Hepatocyte (in vitro differentiated cells): ENCODE measurements at regions not wholly inside any gene's neighbourhood (a gene's known extent, or its start where the extent isn't known, plus 50 kb on each side); places are given as distances from the start of the nearest gene placed in this dataset.
"Not testable (repeated sequence)": the region's sequence is repeated elsewhere in the genome, so short reads cannot be mapped to it uniquely, and the experiment has no call there.

ENCODE experiments used
- DNase-seq: peaks from one replicate; pipeline ENCODE4 v3.0.0-alpha.2; 2016; ENCODE audit warnings: low spot score
- H2AFZ ChIP-seq: fragments of 200-600 bp; sonication (generic); 2 replicates; pipeline ENCODE4 v1.6.0; 2016; ENCODE audit warnings: antibody characterized with exemption, mild to moderate bottlenecking
- H3K27ac ChIP-seq: fragments of 200-600 bp; sonication (generic); 2 replicates; pipeline ENCODE4 v1.5.1; 2016; ENCODE audit warnings: mild to moderate bottlenecking
- H3K27me3 ChIP-seq: fragments of 200-600 bp; sonication (generic); 2 replicates; pipeline ENCODE4 v1.6.1; 2016
- H3K36me3 ChIP-seq: fragments of 200-600 bp; sonication (generic); replicated peaks from 2 replicates; pipeline ENCODE4 v1.5.1; 2016; ENCODE audit warnings: low read depth; ENCODE audit not compliant: insufficient read depth
- H3K4me1 ChIP-seq: fragments of 200-600 bp; sonication (generic); 2 replicates; pipeline ENCODE4 v1.5.1; 2016; ENCODE audit warnings: mild to moderate bottlenecking, moderate library complexity; ENCODE audit not compliant: insufficient read depth
- H3K4me2 ChIP-seq: fragments of 200-600 bp; sonication (generic); 2 replicates; pipeline ENCODE4 v1.6.0; 2016
- H3K4me3 ChIP-seq: fragments of 200-600 bp; sonication (generic); 2 replicates; pipeline ENCODE4 v1.5.1; 2016; ENCODE audit warnings: mild to moderate bottlenecking
- H3K79me2 ChIP-seq: fragments of 200-600 bp; sonication (generic); 2 replicates; pipeline ENCODE4 v1.6.0; 2017; ENCODE audit warnings: mild to moderate bottlenecking
- H3K9me2 ChIP-seq: fragments of 200-600 bp; sonication (generic); replicated peaks from 2 replicates; pipeline ENCODE4 v1.6.0; 2017; ENCODE audit warnings: mild to moderate bottlenecking; ENCODE audit not compliant: insufficient read depth
- H3K9me3 ChIP-seq: fragments of 200-600 bp; sonication (generic); 2 replicates; pipeline ENCODE4 v1.5.1; 2016; ENCODE audit warnings: low read depth, mild to moderate bottlenecking
- H4K20me1 ChIP-seq: fragments of 200-600 bp; sonication (generic); 2 replicates; pipeline ENCODE4 v1.6.0; 2016; ENCODE audit warnings: mild to moderate bottlenecking; ENCODE audit not compliant: insufficient read depth, poor library complexity, severe bottlenecking
- CTCF ChIP-seq: fragments of 200-600 bp; sonication (generic); IDR thresholded peaks from 2 replicates; pipeline ENCODE4 v1.5.1; 2016; ENCODE audit warnings: antibody characterized with exemption, mild to moderate bottlenecking; ENCODE audit not compliant: poor library complexity
- EZH2 ChIP-seq: fragments of 200-600 bp; sonication (generic); IDR thresholded peaks from 2 replicates; pipeline ENCODE4 v1.6.1; 2016; ENCODE audit warnings: antibody characterized with exemption, mild to moderate bottlenecking, borderline replicate concordance
- EZH2phosphoT487 ChIP-seq: fragments of 200-600 bp; sonication (generic); IDR thresholded peaks from one replicate; pipeline ENCODE4 v1.6.1; 2018; ENCODE audit warnings: antibody characterized with exemption, mild to moderate bottlenecking, low read depth, moderate library complexity; ENCODE audit not compliant: unreplicated experiment, severe bottlenecking
- WGBS: methylation state at CpG from one replicate; pipeline ENCODE4 v1.1.6; 2016; ENCODE audit warnings: low lambda C conversion rate; ENCODE audit errors: missing lambda C conversion rate; 5-methylcytosine and 5-hydroxymethylcytosine counted together

GRCh38 chr12:31897781-31898503 lies 61.3 kb upstream of the RESF1 start:
- WGBS = 65% methylated on average over 10 of the region's 10 CpGs
- no peak for TF ChIP-seq CTCF
- TF ChIP-seq EZH2 = no peak
- TF ChIP-seq EZH2phosphoT487 = no peak

GRCh38 chr12:31897092-31897491 lies 62.1 kb upstream of the RESF1 start:
- WGBS = 94% methylated on average over 8 of the region's 8 CpGs
- not testable (repeated sequence) for H4K20me1 ChIP-seq, H3K4me2 ChIP-seq, H3K27me3 ChIP-seq, H3K9me3 ChIP-seq, H3K4me1 ChIP-seq, H3K36me3 ChIP-seq, H3K79me2 ChIP-seq, DNase-seq, H3K9me2 ChIP-seq
- Histone ChIP-seq H2AFZ (peak overlapping the region; percentile 25), H3K4me3 (peak overlapping the region; percentile 1), H3K27ac (peak overlapping the region; percentile 69)

More at GRCh38 chr12:31897781-31898503, 61.3 kb upstream of the RESF1 start:
- peaks cover 6% of the 10 kb centered on the region for H3K4me1 ChIP-seq
- no peaks in the 10 kb centered on the region for H4K20me1 ChIP-seq
- H3K27ac ChIP-seq = peak overlapping the region; percentile 69
- no peaks in the 10 kb centered on the region for H3K36me3 ChIP-seq
- DNase-seq = peak; percentile 24
- no peak overlapping the region for H3K4me3 ChIP-seq
- no peak overlapping the region for H3K4me2 ChIP-seq
- no peaks in the 10 kb centered on the region for H3K27me3 ChIP-seq
- no peaks in the 10 kb centered on the region for H3K9me2 ChIP-seq
- no peak overlapping the region for H2AFZ ChIP-seq
- H3K9me3 ChIP-seq = no peaks in the 10 kb centered on the region
- no peaks in the 10 kb centered on the region for H3K79me2 ChIP-seq

GRCh38 chr12:31896514-31897039 lies 62.6 kb upstream of the RESF1 start:
- no peaks in the 10 kb centered on the region for H3K79me2 ChIP-seq
- peak; percentile 60 for DNase-seq

More at GRCh38 chr12:31896514-31897039, 62.6 kb upstream of the RESF1 start:
- TF ChIP-seq CTCF = no peak
- no peak for TF ChIP-seq EZH2
- no peak for TF ChIP-seq EZH2phosphoT487
- H3K4me1 ChIP-seq = peaks cover 6% of the 10 kb centered on the region
- H3K9me2 ChIP-seq = no peaks in the 10 kb centered on the region
- WGBS = 44% methylated on average over 6 of the region's 6 CpGs
- no peaks in the 10 kb centered on the region for H3K36me3 ChIP-seq
- peak overlapping the region; percentile 69 for H3K27ac ChIP-seq
- no peaks in the 10 kb centered on the region for H3K9me3 ChIP-seq
- H2AFZ ChIP-seq = peak overlapping the region; percentile 25
- H3K27me3 ChIP-seq = no peaks in the 10 kb centered on the region
- H4K20me1 ChIP-seq = no peaks in the 10 kb centered on the region
- no peak overlapping the region for H3K4me2 ChIP-seq
- H3K4me3 ChIP-seq = peak overlapping the region; percentile 1
